Body of pancreas (tissue), 4 donors: ENCODE measurements at regions not wholly inside any gene's neighbourhood (a gene's known extent, or its start where the extent isn't known, plus 50 kb on each side); places are given as distances from the start of the nearest gene placed in this dataset.
"Not testable (repeated sequence)": the region's sequence is repeated elsewhere in the genome, so short reads cannot be mapped to it uniquely, and the experiment has no call there.

Experiments
- CTCF ChIP-seq, 7 experiments: fragments of 450-650 bp in 4 of 7; fragments of 200-600 bp in 3 of 7; sonication (generic) in 3 of 7; IDR thresholded peaks; one replicate each; pipeline ENCODE4 v1.5.1; 2016 to 2019; ENCODE audit warnings: antibody characterized with exemption in 7 of 7
- POLR2A ChIP-seq, 3 donors: fragments of 450-650 bp; IDR thresholded peaks; one replicate each; pipeline ENCODE4 v1.6.1; 2016; ENCODE audit warnings: antibody characterized with exemption in 3 of 3, mild to moderate bottlenecking in 2 of 3

GRCh38 chrY:17579956-17580519 lies 300.0 kb downstream of the CDY2B start:
- TF ChIP-seq POLR2A, CTCF (IDR thresholded peaks at IDR 0.05): not testable (repeated sequence)
